ENCODE measurements at regions not wholly inside any gene's neighbourhood (a gene's known extent, or its start where the extent isn't known, plus 50 kb on each side); places are given as distances from the start of the nearest gene placed in this dataset.

GRCh38 chr9:13587571-13587970, 308.1 kb upstream of the MPDZ start:
- Histone ChIP-seq H3K9me3 (replicated peaks; ENCODE audit: control insufficient read depth, insufficient read depth, low read length) (no peaks in the 10 kb centered on the region), H3K4me1 (ENCODE audit: control insufficient read depth, extremely low read depth, insufficient read depth, low read length) (peaks cover 27% of the 10 kb centered on the region), H3K27ac (ENCODE audit: insufficient read depth, low read depth, low read length) (peak overlapping the region; percentile 7), H3K4me3 (replicated peaks in 1 of 3; ENCODE audit: insufficient read depth in 1 of 3, low read depth in 1 of 3, low read length in 3 of 3) (no peak overlapping the region), H3K9me1 (replicated peaks; ENCODE audit: control insufficient read depth, extremely low read depth, insufficient read depth, low read length) (no peaks in the 10 kb centered on the region), H3K79me2 (ENCODE audit: control insufficient read depth, insufficient read depth, low read length) (no peaks in the 10 kb centered on the region), H4K20me1 (replicated peaks; ENCODE audit: control insufficient read depth, extremely low read depth, insufficient read depth, low read length) (no peaks in the 10 kb centered on the region), H3K4me2 (ENCODE audit: insufficient read depth, low read length) (no peak overlapping the region), H3K36me3 (ENCODE audit: control insufficient read depth in 2 of 2, extremely low read depth in 1 of 2, insufficient read depth in 2 of 2, low read length in 2 of 2) (no peaks in the 10 kb centered on the region), H3K27me3 (ENCODE audit: control insufficient read depth in 2 of 2, insufficient read depth in 2 of 2, low read length in 2 of 2) (no peaks in the 10 kb centered on the region), H3K9ac (replicated peaks; ENCODE audit: extremely low read depth, insufficient read depth, low read length) (no peak overlapping the region), H2AFZ (ENCODE audit: low read depth, low read length) (peak overlapping the region; percentile 83)
- POLR2A ChIA-PET = no interaction called here
- dilution Hi-C loops (cut with MboI; ENCODE audit: extremely low pct_ligation_motif_present, low sequenced_read_pairs) (no loop called here), intact Hi-C loops (cut with micrococcal nuclease) (loop anchor here (2.0 kb wide), 1 partner anchor 55 kb away; no protein-coding TSS in a partner anchor)
- TF ChIP-seq POLR2A (IDR thresholded peaks at IDR 0.05; ENCODE audit: low read depth, low read length) (no peak), EZH2 (IDR thresholded peaks at IDR 0.05; ENCODE audit: borderline replicate concordance, low read depth, low read length, severe bottlenecking) (no peak), FOS (IDR thresholded peaks at IDR 0.05; ENCODE audit: borderline replicate concordance, insufficient read depth, low read length) (no peak), MYC (IDR thresholded peaks at IDR 0.05; ENCODE audit: low read depth, low read length) (no peak), CTCF (IDR thresholded peaks at IDR 0.05; ENCODE audit: extremely low read depth in 1 of 2, insufficient read depth in 1 of 2, low read depth in 1 of 2, low read length in 2 of 2) (no peak), JUN (IDR thresholded peaks at IDR 0.05; ENCODE audit: borderline replicate concordance, insufficient read depth, insufficient read length, low read depth) (no peak), POLR2AphosphoS5 (IDR thresholded peaks at IDR 0.05; ENCODE audit: insufficient read depth, low read depth, low read length) (no peak), MAX (IDR thresholded peaks at IDR 0.05; ENCODE audit: insufficient read depth, insufficient read length) (no peak), GATA2 (IDR thresholded peaks at IDR 0.05; ENCODE audit: insufficient read depth, insufficient read length, low read depth, low read length) (no peak)
- CTCF ChIA-PET = interaction anchor here (1.8 to 2.1 kb wide), 2 partner anchors 13 to 18 kb away, joined by 4 to 5 read pairs; no protein-coding TSS in a partner anchor
- DNase-seq (ENCODE audit: low read depth, low spot score) = no peak
- FAIRE-seq = no peak
- BruUV-seq (replicated peaks) = no TSS peak

Measured in endothelial cell of umbilical vein (primary cell).